ENCODE measurements at regions not wholly inside any gene's neighbourhood (a gene's known extent, or its start where the extent isn't known, plus 50 kb on each side); places are given as distances from the start of the nearest gene placed in this dataset.

GRCh38 chr6:78188891-78189290 is 536.1 kb downstream of the MEI4 start:
- 65% methylated on average over 2 of the region's 2 CpGs for WGBS
- no peak overlapping the region for H2BK15ac ChIP-seq (ENCODE audit: low read depth, poor library complexity, severe bottlenecking)

GRCh38 chr6:78192057-78192456 is 539.2 kb downstream of the MEI4 start:
- no peak for DNase-seq
- H3K4me1 ChIP-seq (ENCODE audit: control insufficient read depth, insufficient read depth, low read depth, low read length) = no peaks in the 10 kb centered on the region
- 12% methylated on average over 1 of the region's 1 CpG for WGBS

More at GRCh38 chr6:78188891-78189290, 536.1 kb downstream of the MEI4 start:
- H2AK5ac ChIP-seq (ENCODE audit: low read length, severe bottlenecking) = no peak overlapping the region
- no peak overlapping the region for H3K4me2 ChIP-seq (ENCODE audit: low read length, poor library complexity, severe bottlenecking)
- H3K4ac ChIP-seq (ENCODE audit: low read depth in 1 of 2, low read length in 2 of 2) = no peak overlapping the region
- H3K9me3 ChIP-seq (ENCODE audit: control insufficient read depth, low read length) = no peaks in the 10 kb centered on the region
- no peak overlapping the region for H3K4me3 ChIP-seq (ENCODE audit: insufficient read depth in 1 of 2, low read depth in 1 of 2, low read length in 2 of 2)
- no peak overlapping the region for H4K91ac ChIP-seq (ENCODE audit: low read length)
- H4K8ac ChIP-seq (ENCODE audit: low read length) = no peak overlapping the region
- H3K18ac ChIP-seq (ENCODE audit: low read depth in 1 of 2, low read length in 2 of 2) = no peak overlapping the region
- H3K27me3 ChIP-seq (ENCODE audit: control insufficient read depth in 1 of 2, insufficient read depth in 1 of 2, low read length in 2 of 2) = no peaks in the 10 kb centered on the region
- no peak for DNase-seq
- H2BK12ac ChIP-seq (ENCODE audit: low read length in 2 of 2) = no peak overlapping the region
- H3K4me1 ChIP-seq (ENCODE audit: control insufficient read depth, insufficient read depth, low read depth, low read length) = no peaks in the 10 kb centered on the region
- H3K27ac ChIP-seq (ENCODE audit: low read length, poor library complexity, severe bottlenecking) = no peak overlapping the region
- no peak overlapping the region for H2AFZ ChIP-seq (ENCODE audit: low read depth, low read length)
- H2BK5ac ChIP-seq (ENCODE audit: low read depth, low read length, poor library complexity, severe bottlenecking) = no peak overlapping the region
- H3K79me1 ChIP-seq (replicated peaks; ENCODE audit: low read length, poor library complexity, severe bottlenecking) = no peaks in the 10 kb centered on the region
- H2BK120ac ChIP-seq (ENCODE audit: low read depth, low read length) = no peak overlapping the region
- H3K9ac ChIP-seq (ENCODE audit: low read length) = no peak overlapping the region
- H3K14ac ChIP-seq (ENCODE audit: low read length in 2 of 2) = no peak overlapping the region
- no peak overlapping the region for H3K23ac ChIP-seq (ENCODE audit: low read length in 2 of 2)
- H3K36me3 ChIP-seq (ENCODE audit: control insufficient read depth in 1 of 2, insufficient read depth in 2 of 2, low read depth in 1 of 2, low read length in 2 of 2) = no peaks in the 10 kb centered on the region

GRCh38 chr6:78199044-78199443 is 546.2 kb downstream of the MEI4 start:
- no peak overlapping the region for H4K8ac ChIP-seq (ENCODE audit: low read length)
- no peak overlapping the region for H3K9ac ChIP-seq (ENCODE audit: low read length)
- no peaks in the 10 kb centered on the region for H3K27me3 ChIP-seq (ENCODE audit: control insufficient read depth in 1 of 2, insufficient read depth in 1 of 2, low read length in 2 of 2)
- H3K23ac ChIP-seq (ENCODE audit: low read length in 2 of 2) = no peak overlapping the region
- H2BK5ac ChIP-seq (ENCODE audit: low read depth, low read length, poor library complexity, severe bottlenecking) = no peak overlapping the region
- no peak overlapping the region for H2BK12ac ChIP-seq (ENCODE audit: low read length in 2 of 2)
- no peak overlapping the region for H2BK15ac ChIP-seq (ENCODE audit: low read depth, poor library complexity, severe bottlenecking)
- H3K79me1 ChIP-seq (replicated peaks; ENCODE audit: low read length, poor library complexity, severe bottlenecking) = no peaks in the 10 kb centered on the region
- no peak overlapping the region for H3K14ac ChIP-seq (ENCODE audit: low read length in 2 of 2)
- H3K9me3 ChIP-seq (ENCODE audit: control insufficient read depth, low read length) = no peaks in the 10 kb centered on the region
- H3K4me2 ChIP-seq (ENCODE audit: low read length, poor library complexity, severe bottlenecking) = no peak overlapping the region
- no peak for DNase-seq
- no peak overlapping the region for H2BK120ac ChIP-seq (ENCODE audit: low read depth, low read length)
- no peak overlapping the region for H4K91ac ChIP-seq (ENCODE audit: low read length)
- no peak overlapping the region for H2AK5ac ChIP-seq (ENCODE audit: low read length, severe bottlenecking)
- no peak overlapping the region for H3K4me3 ChIP-seq (ENCODE audit: insufficient read depth in 1 of 2, low read depth in 1 of 2, low read length in 2 of 2)
- no peaks in the 10 kb centered on the region for H3K4me1 ChIP-seq (ENCODE audit: control insufficient read depth, insufficient read depth, low read depth, low read length)
- H3K18ac ChIP-seq (ENCODE audit: low read depth in 1 of 2, low read length in 2 of 2) = no peak overlapping the region
- 41% methylated on average over 4 of the region's 5 CpGs for WGBS
- no peak overlapping the region for H2AFZ ChIP-seq (ENCODE audit: low read depth, low read length)
- H3K27ac ChIP-seq (ENCODE audit: low read length, poor library complexity, severe bottlenecking) = no peak overlapping the region
- H3K36me3 ChIP-seq (ENCODE audit: control insufficient read depth in 1 of 2, insufficient read depth in 2 of 2, low read depth in 1 of 2, low read length in 2 of 2) = no peaks in the 10 kb centered on the region
- H3K4ac ChIP-seq (ENCODE audit: low read depth in 1 of 2, low read length in 2 of 2) = no peak overlapping the region

More at GRCh38 chr6:78192057-78192456, 539.2 kb downstream of the MEI4 start:
- Histone ChIP-seq H3K27ac (ENCODE audit: low read length, poor library complexity, severe bottlenecking) (no peak overlapping the region), H2BK12ac (ENCODE audit: low read length in 2 of 2) (no peak overlapping the region), H3K79me1 (replicated peaks; ENCODE audit: low read length, poor library complexity, severe bottlenecking) (no peaks in the 10 kb centered on the region), H3K14ac (ENCODE audit: low read length in 2 of 2) (no peak overlapping the region), H2BK5ac (ENCODE audit: low read depth, low read length, poor library complexity, severe bottlenecking) (no peak overlapping the region), H3K4me2 (ENCODE audit: low read length, poor library complexity, severe bottlenecking) (no peak overlapping the region), H3K4ac (ENCODE audit: low read depth in 1 of 2, low read length in 2 of 2) (no peak overlapping the region), H3K27me3 (ENCODE audit: control insufficient read depth in 1 of 2, insufficient read depth in 1 of 2, low read length in 2 of 2) (no peaks in the 10 kb centered on the region), H4K8ac (ENCODE audit: low read length) (no peak overlapping the region), H2AK5ac (ENCODE audit: low read length, severe bottlenecking) (no peak overlapping the region), H3K18ac (ENCODE audit: low read depth in 1 of 2, low read length in 2 of 2) (no peak overlapping the region), H2BK15ac (ENCODE audit: low read depth, poor library complexity, severe bottlenecking) (no peak overlapping the region), H4K91ac (ENCODE audit: low read length) (no peak overlapping the region), H3K9ac (ENCODE audit: low read length) (no peak overlapping the region), H2AFZ (ENCODE audit: low read depth, low read length) (no peak overlapping the region), H3K4me3 (ENCODE audit: insufficient read depth in 1 of 2, low read depth in 1 of 2, low read length in 2 of 2) (no peak overlapping the region), H3K9me3 (ENCODE audit: control insufficient read depth, low read length) (no peaks in the 10 kb centered on the region), H3K36me3 (ENCODE audit: control insufficient read depth in 1 of 2, insufficient read depth in 2 of 2, low read depth in 1 of 2, low read length in 2 of 2) (no peaks in the 10 kb centered on the region), H3K23ac (ENCODE audit: low read length in 2 of 2) (no peak overlapping the region), H2BK120ac (ENCODE audit: low read depth, low read length) (no peak overlapping the region)

- no peak for DNase-seq
- Histone ChIP-seq H2BK12ac (ENCODE audit: low read length in 2 of 2) (no peak overlapping the region), H2AK5ac (ENCODE audit: low read length, severe bottlenecking) (no peak overlapping the region), H2BK15ac (ENCODE audit: low read depth, poor library complexity, severe bottlenecking) (no peak overlapping the region), H4K91ac (ENCODE audit: low read length) (no peak overlapping the region), H3K4me2 (ENCODE audit: low read length, poor library complexity, severe bottlenecking) (no peak overlapping the region), H3K36me3 (ENCODE audit: control insufficient read depth in 1 of 2, insufficient read depth in 2 of 2, low read depth in 1 of 2, low read length in 2 of 2) (no peaks in the 10 kb centered on the region), H3K14ac (ENCODE audit: low read length in 2 of 2) (no peak overlapping the region), H2BK5ac (ENCODE audit: low read depth, low read length, poor library complexity, severe bottlenecking) (no peak overlapping the region), H3K9me3 (ENCODE audit: control insufficient read depth, low read length) (no peaks in the 10 kb centered on the region), H3K27me3 (ENCODE audit: control insufficient read depth in 1 of 2, insufficient read depth in 1 of 2, low read length in 2 of 2) (no peaks in the 10 kb centered on the region), H3K18ac (ENCODE audit: low read depth in 1 of 2, low read length in 2 of 2) (no peak overlapping the region), H3K4me1 (ENCODE audit: control insufficient read depth, insufficient read depth, low read depth, low read length) (no peaks in the 10 kb centered on the region), H4K8ac (ENCODE audit: low read length) (no peak overlapping the region), H3K9ac (ENCODE audit: low read length) (no peak overlapping the region), H3K4ac (ENCODE audit: low read depth in 1 of 2, low read length in 2 of 2) (no peak overlapping the region), H3K79me1 (replicated peaks; ENCODE audit: low read length, poor library complexity, severe bottlenecking) (no peaks in the 10 kb centered on the region), H3K4me3 (ENCODE audit: insufficient read depth in 1 of 2, low read depth in 1 of 2, low read length in 2 of 2) (no peak overlapping the region), H2AFZ (ENCODE audit: low read depth, low read length) (no peak overlapping the region), H2BK120ac (ENCODE audit: low read depth, low read length) (no peak overlapping the region), H3K23ac (ENCODE audit: low read length in 2 of 2) (no peak overlapping the region), H3K27ac (ENCODE audit: low read length, poor library complexity, severe bottlenecking) (no peak overlapping the region)
- WGBS = 75% methylated on average over 1 of the region's 3 CpGs
Observed at GRCh38 chr6:78222226-78222625, 569.4 kb downstream of the MEI4 start.

All from mesenchymal stem cell (in vitro differentiated cells and primary cell).